OCI-LY7 (cell line): ENCODE measurements at regions not wholly inside any gene's neighbourhood (a gene's known extent, or its start where the extent isn't known, plus 50 kb on each side); places are given as distances from the start of the nearest gene placed in this dataset.

Experiments used
- BruUV-seq: library from RNA; stranded (reverse); fragments of 400-500 nt; replicated peaks from 2 replicates; lab custom pipeline; 2021; lab: Mats Ljungman, UMichigan
- CTCF ChIA-PET: fragments of 300-600 bp; sonication (Branson Sonifier 250); formaldehyde crosslinking; loops from one replicate; lab custom pipeline; 2022; ENCODE audit warnings: antibody characterized with exemption; ENCODE audit not compliant: unreplicated experiment; lab: Charles Lee
- POLR2A ChIA-PET: fragments of 300-600 bp; sonication (Branson Sonifier 250); formaldehyde crosslinking; loops from one replicate; lab custom pipeline; 2022; ENCODE audit warnings: antibody characterized with exemption; lab: Charles Lee
- DNase-seq: peaks from one replicate; pipeline ENCODE4 v3.0.0-alpha.2; 2015; ENCODE audit warnings: low spot score
- H2AFZ ChIP-seq: fragments of 200-600 bp; sonication (generic), shearing (Covaris generic); 2 replicates; pipeline ENCODE4 v1.6.1; 2014; ENCODE audit warnings: mild to moderate bottlenecking, antibody characterized with exemption, low read length, moderate library complexity
- H3K27ac ChIP-seq: fragments of 200-600 bp; sonication (generic); 2 replicates; pipeline ENCODE4 v1.5.1; 2014; ENCODE audit warnings: mixed run types, low read depth, mild to moderate bottlenecking, moderate library complexity, low read length, inconsistent platforms; ENCODE audit not compliant: poor library complexity, severe bottlenecking
- H3K36me3 ChIP-seq: fragments of 200-600 bp; sonication (generic); 2 replicates; pipeline ENCODE4 v1.6.1; 2014; ENCODE audit warnings: mild to moderate bottlenecking, antibody characterized with exemption, low read length, moderate library complexity, mixed read lengths; ENCODE audit not compliant: insufficient read depth
- H3K4me1 ChIP-seq: fragments of 200-600 bp; sonication (generic); 2 replicates; pipeline ENCODE4 v1.5.1; 2014; ENCODE audit warnings: mild to moderate bottlenecking, low read length; ENCODE audit not compliant: insufficient read depth, poor library complexity, severe bottlenecking
- H3K4me2 ChIP-seq: fragments of 200-600 bp; sonication (generic); 2 replicates; pipeline ENCODE4 v1.6.1; 2014; ENCODE audit warnings: mild to moderate bottlenecking, low read length
- H3K4me3 ChIP-seq: fragments of 200-600 bp; sonication (generic); 2 replicates; pipeline ENCODE4 v1.5.1; 2014; ENCODE audit warnings: mild to moderate bottlenecking, low read depth, low read length; ENCODE audit not compliant: poor library complexity, severe bottlenecking
- H3K79me2 ChIP-seq: fragments of 200-600 bp; sonication (generic); 2 replicates; pipeline ENCODE4 v1.6.1; 2016; ENCODE audit warnings: low read depth, mild to moderate bottlenecking, low read length, moderate library complexity, mixed read lengths; ENCODE audit not compliant: insufficient read depth
- H3K9me2 ChIP-seq: fragments of 200-600 bp; sonication (generic); 2 replicates; pipeline ENCODE4 v1.6.1; 2016; ENCODE audit warnings: mild to moderate bottlenecking, low read length, mixed read lengths; ENCODE audit not compliant: insufficient read depth
- H3K9me3 ChIP-seq: fragments of 200-600 bp; sonication (generic); 2 replicates; pipeline ENCODE4 v1.6.1; 2014; ENCODE audit warnings: mild to moderate bottlenecking, mixed run types, low read length, mixed read lengths
- H4K20me1 ChIP-seq: fragments of 200-600 bp; sonication (generic); 2 replicates; pipeline ENCODE4 v1.6.1; 2014; ENCODE audit warnings: mild to moderate bottlenecking, antibody characterized with exemption, low read length, moderate library complexity, mixed read lengths; ENCODE audit not compliant: insufficient read depth
- EZH2phosphoT487 ChIP-seq: fragments of 200-600 bp; sonication (generic); IDR thresholded peaks from 2 replicates; pipeline ENCODE4 v1.6.1; 2018; ENCODE audit warnings: low read depth, borderline replicate concordance, mild to moderate bottlenecking, mixed run types, antibody characterized with exemption, low read length, moderate library complexity, mixed read lengths
- intact Hi-C: fragments of 100-400 bp; cut with micrococcal nuclease; formaldehyde crosslinking; loops from one replicate; pipeline ENCODE4 v1.10.0; 2022; ENCODE audit not compliant: unreplicated experiment
- TF ChIP-seq, protein P1 (sequence below): fragments of 200-600 bp; sonication (generic); conservative IDR thresholded peaks from 2 replicates; pipeline ENCODE4 v1.5.1; 2014; ENCODE audit warnings: mild to moderate bottlenecking, antibody characterized with exemption, low read length, moderate library complexity, mixed read lengths

DNA sequence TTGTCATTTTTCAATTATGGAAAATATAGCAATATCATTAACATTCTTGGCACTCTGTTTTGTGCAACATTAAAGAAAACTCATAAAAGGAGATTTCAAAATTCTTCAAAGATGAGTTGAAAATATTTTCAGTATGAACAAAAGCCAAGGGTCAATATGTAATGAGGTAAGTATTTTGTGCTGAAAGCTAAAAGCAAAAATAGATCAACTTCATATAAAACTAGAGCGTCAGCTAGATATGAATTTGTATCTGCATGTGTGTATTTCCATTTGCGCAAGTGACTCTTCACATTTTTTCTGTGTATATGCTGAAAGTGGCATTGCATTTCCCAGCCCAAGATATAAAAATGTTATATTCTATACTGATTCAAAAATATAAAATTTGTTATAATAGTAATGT is 492.1 kb upstream of the EYS start:
- no TSS peak for BruUV-seq
- Histone ChIP-seq H3K27ac (no peak overlapping the region), H3K79me2 (no peaks in the 10 kb centered on the region), H3K36me3 (no peaks in the 10 kb centered on the region), H3K4me3 (no peak overlapping the region), H3K9me2 (no peaks in the 10 kb centered on the region), H4K20me1 (no peaks in the 10 kb centered on the region), H2AFZ (no peak overlapping the region), H3K4me2 (no peak overlapping the region), H3K9me3 (no peaks in the 10 kb centered on the region), H3K4me1 (no peaks in the 10 kb centered on the region)
- ChIA-PET POLR2A (no interaction called here), CTCF (no interaction called here)
- intact Hi-C loops = no loop called here
- no peak for TF ChIP-seq EZH2phosphoT487
- TF ChIP-seq, protein P1, sequence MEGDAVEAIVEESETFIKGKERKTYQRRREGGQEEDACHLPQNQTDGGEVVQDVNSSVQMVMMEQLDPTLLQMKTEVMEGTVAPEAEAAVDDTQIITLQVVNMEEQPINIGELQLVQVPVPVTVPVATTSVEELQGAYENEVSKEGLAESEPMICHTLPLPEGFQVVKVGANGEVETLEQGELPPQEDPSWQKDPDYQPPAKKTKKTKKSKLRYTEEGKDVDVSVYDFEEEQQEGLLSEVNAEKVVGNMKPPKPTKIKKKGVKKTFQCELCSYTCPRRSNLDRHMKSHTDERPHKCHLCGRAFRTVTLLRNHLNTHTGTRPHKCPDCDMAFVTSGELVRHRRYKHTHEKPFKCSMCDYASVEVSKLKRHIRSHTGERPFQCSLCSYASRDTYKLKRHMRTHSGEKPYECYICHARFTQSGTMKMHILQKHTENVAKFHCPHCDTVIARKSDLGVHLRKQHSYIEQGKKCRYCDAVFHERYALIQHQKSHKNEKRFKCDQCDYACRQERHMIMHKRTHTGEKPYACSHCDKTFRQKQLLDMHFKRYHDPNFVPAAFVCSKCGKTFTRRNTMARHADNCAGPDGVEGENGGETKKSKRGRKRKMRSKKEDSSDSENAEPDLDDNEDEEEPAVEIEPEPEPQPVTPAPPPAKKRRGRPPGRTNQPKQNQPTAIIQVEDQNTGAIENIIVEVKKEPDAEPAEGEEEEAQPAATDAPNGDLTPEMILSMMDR = no peak
- DNase-seq = no peak

DNA sequence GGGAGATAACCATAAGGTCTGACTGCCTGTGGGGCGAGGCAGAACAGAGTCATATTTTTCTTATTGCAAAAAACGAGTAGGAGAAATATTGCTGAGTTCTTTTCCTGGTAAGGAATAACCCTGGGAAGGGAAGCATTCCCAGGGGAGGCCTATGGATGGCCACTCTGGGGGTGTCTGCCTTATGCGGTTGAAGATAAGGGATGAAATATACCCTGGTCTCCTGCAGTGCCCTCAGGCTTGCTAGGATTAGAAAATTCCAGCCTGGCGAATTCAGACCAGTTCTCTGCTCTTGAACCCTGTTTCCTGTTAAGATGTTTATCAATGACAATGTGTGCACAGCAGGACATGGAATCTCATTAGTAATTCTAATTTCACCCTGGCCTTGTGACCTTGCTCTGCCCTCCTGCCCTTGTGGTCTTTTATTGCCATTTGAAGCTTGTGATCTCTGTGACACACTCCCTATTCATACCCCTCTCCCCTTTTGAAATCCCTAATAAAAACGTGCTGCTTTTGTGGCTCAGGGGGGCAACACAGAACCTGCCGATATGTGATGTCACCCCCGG is 491.1 kb upstream of the EYS start:
- no TSS peak for BruUV-seq
- Histone ChIP-seq H3K36me3 (no peaks in the 10 kb centered on the region), H3K9me2 (no peaks in the 10 kb centered on the region), H4K20me1 (no peaks in the 10 kb centered on the region), H3K9me3 (no peaks in the 10 kb centered on the region), H3K79me2 (no peaks in the 10 kb centered on the region), H3K4me3 (no peak overlapping the region), H3K4me2 (no peak overlapping the region), H3K4me1 (no peaks in the 10 kb centered on the region), H3K27ac (no peak overlapping the region), H2AFZ (no peak overlapping the region)
- no peak for DNase-seq
- intact Hi-C loops = no loop called here
- TF ChIP-seq EZH2phosphoT487 = no peak
- TF ChIP-seq, protein P1 = no peak
- ChIA-PET POLR2A (no interaction called here), CTCF (no interaction called here)

DNA sequence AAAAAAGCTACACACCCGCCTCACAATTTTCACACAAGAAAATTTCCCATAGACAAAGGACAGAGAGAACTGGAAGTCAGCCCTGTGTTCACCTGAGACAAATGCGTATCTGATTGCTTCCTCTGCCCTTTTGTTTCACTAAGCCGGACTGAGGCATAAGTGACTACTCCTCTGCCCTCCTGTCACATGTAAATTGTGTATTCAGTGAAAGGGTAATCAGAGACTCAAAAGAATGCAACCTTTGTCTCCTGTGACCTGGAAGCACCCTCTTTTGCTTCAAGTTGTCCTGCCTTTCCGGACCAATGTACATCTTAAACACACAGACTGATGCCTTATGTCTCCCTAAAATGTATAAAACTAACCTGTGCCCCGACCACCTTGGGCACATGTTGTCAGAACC is 483.8 kb upstream of the EYS start:
- Histone ChIP-seq H3K4me3 (no peak overlapping the region), H3K4me2 (no peak overlapping the region), H3K79me2 (no peaks in the 10 kb centered on the region), H2AFZ (no peak overlapping the region), H3K4me1 (no peaks in the 10 kb centered on the region), H4K20me1 (no peaks in the 10 kb centered on the region), H3K9me2 (no peaks in the 10 kb centered on the region), H3K27ac (no peak overlapping the region), H3K9me3 (no peaks in the 10 kb centered on the region), H3K36me3 (no peaks in the 10 kb centered on the region)
- TF ChIP-seq, protein P1 = no peak
- no peak for TF ChIP-seq EZH2phosphoT487
- BruUV-seq = no TSS peak
- ChIA-PET POLR2A (no interaction called here), CTCF (no interaction called here)
- no peak for DNase-seq
- intact Hi-C loops = no loop called here
